Lung (tissue), 11 donors: ENCODE measurements at regions not wholly inside any gene's neighbourhood (a gene's known extent, or its start where the extent isn't known, plus 50 kb on each side); places are given as distances from the start of the nearest gene placed in this dataset.

Experiments used
- ATAC-seq: fragments of 200-7000 bp; cut with Tn5 transposase; one replicate; pipeline ENCODE4 v1.9.1; 2020; ENCODE audit warnings: moderate number of reproducible peaks; ENCODE audit not compliant: insufficient read depth, low FRiP score
- DNase-seq, 3 donors: peaks; one replicate each; pipeline ENCODE4 v3.0.0-alpha.2; 2013 to 2017
- H3K27ac ChIP-seq, 2 donors: one replicate each; pipeline ENCODE4 v1.5.1; 2013; ENCODE audit warnings: mild to moderate bottlenecking in 2 of 2, moderate library complexity in 2 of 2, control low read depth in 1 of 2, inconsistent platforms in 1 of 2, low read depth in 1 of 2, low read length in 1 of 2
- H3K27me3 ChIP-seq, 3 donors: one replicate each; pipeline ENCODE4 v1.5.1; 2013; ENCODE audit warnings: low read length in 2 of 3; ENCODE audit not compliant: control insufficient read depth in 3 of 3, insufficient read depth in 3 of 3
- H3K36me3 ChIP-seq, 4 donors: one replicate each; pipeline ENCODE4 v1.5.1; 2013; ENCODE audit warnings: low read length in 4 of 4, mild to moderate bottlenecking in 1 of 4, moderate library complexity in 1 of 4; ENCODE audit not compliant: control insufficient read depth in 4 of 4, insufficient read depth in 4 of 4
- H3K4me1 ChIP-seq, 5 donors: one replicate each; pipeline ENCODE4 v1.5.1; 2013; ENCODE audit warnings: low read length in 5 of 5, mild to moderate bottlenecking in 2 of 5, moderate library complexity in 1 of 5; ENCODE audit not compliant: control insufficient read depth in 5 of 5, insufficient read depth in 5 of 5
- H3K4me3 ChIP-seq: one replicate; pipeline ENCODE4 v1.5.1; 2013; ENCODE audit warnings: mild to moderate bottlenecking, control low read depth, moderate library complexity
- H3K9ac ChIP-seq, 2 donors: one replicate each; pipeline ENCODE4 v1.5.1; 2013; ENCODE audit warnings: low read length in 2 of 2, control low read depth in 1 of 2; ENCODE audit not compliant: insufficient read depth in 1 of 2
- H3K9me3 ChIP-seq, 4 donors: one replicate each; pipeline ENCODE4 v1.5.1; 2013; ENCODE audit warnings: low read length in 3 of 4, mild to moderate bottlenecking in 1 of 4, moderate library complexity in 1 of 4; ENCODE audit not compliant: control insufficient read depth in 4 of 4, insufficient read depth in 3 of 4
- WGBS, 2 donors: extraction: QIAGEN DNeasy Blood & Tissue Kit; methylation state at CpG; one replicate each; pipeline ENCODE4 v1.1.7; 2013; 5-methylcytosine and 5-hydroxymethylcytosine counted together
- TF ChIP-seq, protein P1 (sequence below): IDR thresholded peaks from 2 replicates; pipeline ENCODE4 v1.5.1; 2012; ENCODE audit warnings: mild to moderate bottlenecking; ENCODE audit errors: control extremely low read depth, extremely low read depth
- donor health status: control.
- donor health status: control.
- donor health status: Bipolar disorder and iron deficiency.
- donor health status: healthy.
- donor health status: DM: yes; HTN: yes; CAD: no.

DNA sequence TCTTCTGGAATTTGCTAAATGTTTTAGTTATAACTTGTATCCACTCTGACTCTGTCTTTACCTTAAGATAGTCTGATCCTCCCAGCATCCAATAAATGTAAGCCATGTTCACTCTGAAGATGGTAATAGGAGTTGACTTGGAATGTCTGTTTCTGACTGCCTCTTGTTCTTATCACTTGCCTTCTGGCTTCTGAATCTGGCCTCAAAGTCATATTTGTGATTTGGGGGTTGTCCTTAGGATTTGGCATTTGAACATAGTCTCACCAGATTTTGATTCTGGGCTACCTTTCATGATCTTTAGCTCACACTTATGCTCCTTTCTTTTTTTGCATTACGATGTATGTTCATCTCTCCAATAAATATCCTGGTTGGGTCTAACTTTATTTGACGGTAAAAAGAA lies 247.0 kb downstream of the SH2D4B start:
- Histone ChIP-seq H3K36me3 (no peaks in the 10 kb centered on the region), H3K9me3 (peaks cover 0 to 2% (median 0%) of the 10 kb centered on the region in 4 donors), H3K4me1 (no peaks in the 10 kb centered on the region), H3K9ac (no peak overlapping the region), H3K27me3 (no peaks in the 10 kb centered on the region), H3K4me3 (no peak overlapping the region), H3K27ac (no peak overlapping the region)
- TF ChIP-seq, protein P1, sequence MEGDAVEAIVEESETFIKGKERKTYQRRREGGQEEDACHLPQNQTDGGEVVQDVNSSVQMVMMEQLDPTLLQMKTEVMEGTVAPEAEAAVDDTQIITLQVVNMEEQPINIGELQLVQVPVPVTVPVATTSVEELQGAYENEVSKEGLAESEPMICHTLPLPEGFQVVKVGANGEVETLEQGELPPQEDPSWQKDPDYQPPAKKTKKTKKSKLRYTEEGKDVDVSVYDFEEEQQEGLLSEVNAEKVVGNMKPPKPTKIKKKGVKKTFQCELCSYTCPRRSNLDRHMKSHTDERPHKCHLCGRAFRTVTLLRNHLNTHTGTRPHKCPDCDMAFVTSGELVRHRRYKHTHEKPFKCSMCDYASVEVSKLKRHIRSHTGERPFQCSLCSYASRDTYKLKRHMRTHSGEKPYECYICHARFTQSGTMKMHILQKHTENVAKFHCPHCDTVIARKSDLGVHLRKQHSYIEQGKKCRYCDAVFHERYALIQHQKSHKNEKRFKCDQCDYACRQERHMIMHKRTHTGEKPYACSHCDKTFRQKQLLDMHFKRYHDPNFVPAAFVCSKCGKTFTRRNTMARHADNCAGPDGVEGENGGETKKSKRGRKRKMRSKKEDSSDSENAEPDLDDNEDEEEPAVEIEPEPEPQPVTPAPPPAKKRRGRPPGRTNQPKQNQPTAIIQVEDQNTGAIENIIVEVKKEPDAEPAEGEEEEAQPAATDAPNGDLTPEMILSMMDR = no peak
- ATAC-seq (no peak), DNase-seq (no peak)
- WGBS, 2 donors = 94 to 99% methylated on average over 2 of the region's 2 CpGs

DNA sequence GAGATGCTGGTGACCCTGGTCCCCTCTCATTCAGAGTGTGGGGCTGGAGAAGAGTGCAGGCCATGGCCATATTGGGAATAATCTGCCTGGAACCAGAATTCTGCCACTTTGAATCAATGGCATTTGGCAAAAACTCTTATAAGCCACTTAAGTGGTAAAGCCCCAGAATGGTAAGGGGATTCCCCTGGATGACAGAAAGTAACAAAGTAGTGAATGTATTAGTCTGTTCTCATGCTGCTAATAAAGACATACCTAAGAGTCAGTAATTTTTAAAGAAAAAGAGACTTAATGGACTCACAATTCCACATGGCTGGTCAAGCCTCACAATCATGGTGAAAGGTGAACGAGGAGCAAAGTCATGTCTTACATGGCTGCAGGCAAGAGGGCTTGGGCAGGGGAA lies 248.6 kb downstream of the SH2D4B start:
- 85 to 88% methylated on average over 1 of the region's 1 CpG for WGBS, 2 donors
- H3K36me3 ChIP-seq = no peaks in the 10 kb centered on the region
- no peak overlapping the region for H3K27ac ChIP-seq
- H3K4me1 ChIP-seq = no peaks in the 10 kb centered on the region
- ATAC-seq (no peak), DNase-seq (no peak)
- H3K27me3 ChIP-seq = no peaks in the 10 kb centered on the region
- no peak overlapping the region for H3K4me3 ChIP-seq
- TF ChIP-seq, protein P1 = no peak
- peaks cover 0 to 2% (median 0%) of the 10 kb centered on the region in 4 donors for H3K9me3 ChIP-seq
- no peak overlapping the region for H3K9ac ChIP-seq

DNA sequence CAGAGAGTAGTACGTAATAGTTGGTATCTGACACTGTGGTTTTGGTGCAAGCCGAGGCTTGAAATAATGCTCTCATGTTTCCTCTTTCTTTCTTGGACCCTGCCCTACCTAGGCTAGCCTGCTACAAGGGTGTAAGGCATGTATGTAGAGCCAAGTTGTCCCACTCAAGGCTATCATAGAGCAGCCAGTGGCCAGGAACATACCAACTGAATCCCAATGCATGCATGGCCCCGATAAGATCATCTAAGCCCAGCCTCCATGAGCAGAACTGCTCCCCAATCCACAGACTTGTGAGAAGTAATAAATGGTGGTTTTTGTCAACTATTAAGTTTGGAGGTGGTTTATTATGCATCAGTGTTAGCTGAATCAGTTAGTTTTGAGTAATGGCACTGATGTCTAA lies 250.2 kb downstream of the SH2D4B start:
- no peak overlapping the region for H3K4me3 ChIP-seq
- DNase-seq = no peak
- no peaks in the 10 kb centered on the region for H3K4me1 ChIP-seq
- no peak overlapping the region for H3K27ac ChIP-seq
- WGBS, 2 donors = 75 to 91% methylated on average over 3 of the region's 3 CpGs
- no peaks in the 10 kb centered on the region for H3K27me3 ChIP-seq
- no peak for ATAC-seq
- no peaks in the 10 kb centered on the region for H3K36me3 ChIP-seq
- TF ChIP-seq, protein P1 = no peak
- no peak overlapping the region for H3K9ac ChIP-seq
- peaks cover 0 to 2% (median 0%) of the 10 kb centered on the region in 4 donors for H3K9me3 ChIP-seq

DNA sequence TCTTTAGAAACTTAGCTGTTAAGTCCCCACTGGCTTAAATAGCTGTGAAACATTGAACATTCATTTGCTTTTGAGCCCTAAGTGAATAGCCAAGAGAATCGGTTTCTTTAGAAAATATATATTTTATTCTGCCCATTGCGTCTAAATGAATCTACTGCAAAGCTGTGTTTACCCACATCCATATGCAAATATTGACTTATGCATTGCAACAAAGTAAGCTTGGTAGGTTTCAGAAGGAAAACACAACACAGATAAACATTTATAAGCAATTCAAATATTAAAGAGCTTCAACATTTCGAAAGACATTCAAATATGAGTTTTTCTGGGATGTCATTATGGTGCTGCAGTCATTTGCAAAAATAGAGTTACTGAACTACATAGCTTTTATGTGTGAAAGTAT lies 257.3 kb downstream of the SH2D4B start:
- WGBS, 2 donors = 73 to 80% methylated on average over 3 of the region's 3 CpGs
- TF ChIP-seq, protein P1 = no peak

More for the DNA sequence above, 257.3 kb downstream of the SH2D4B start:
- no peak for DNase-seq
- H3K36me3 ChIP-seq = no peaks in the 10 kb centered on the region
- no peak overlapping the region for H3K27ac ChIP-seq
- no peaks in the 10 kb centered on the region for H3K9me3 ChIP-seq
- no peak for ATAC-seq
- no peak overlapping the region for H3K4me3 ChIP-seq
- no peaks in the 10 kb centered on the region for H3K4me1 ChIP-seq
- no peaks in the 10 kb centered on the region for H3K27me3 ChIP-seq
- no peak overlapping the region for H3K9ac ChIP-seq
